HG03045 (cell line): ENCODE measurements at regions not wholly inside any gene's neighbourhood (a gene's known extent, or its start where the extent isn't known, plus 50 kb on each side); places are given as distances from the start of the nearest gene placed in this dataset.
"Not testable (repeated sequence)": the region's sequence is repeated elsewhere in the genome, so short reads cannot be mapped to it uniquely, and the experiment has no call there.

Experiments used
- ATAC-seq: cut with Tn5 transposase; IDR thresholded peaks from one replicate; pipeline ENCODE4 v1.9.1; 2021; ENCODE audit warnings: mild to moderate bottlenecking, moderate library complexity; ENCODE audit not compliant: unreplicated experiment

GRCh38 chr3:81198216-81198615 lies 563.2 kb downstream of the GBE1 start:
- no peak for ATAC-seq

- ATAC-seq = no peak
Measured at GRCh38 chr3:81197386-81197785, 564.1 kb downstream of the GBE1 start.

- no peak for ATAC-seq
Measured at GRCh38 chr3:81195478-81195877, 566.0 kb downstream of the GBE1 start.

GRCh38 chr3:81186412-81186811 lies 575.0 kb downstream of the GBE1 start:
- ATAC-seq = no peak

GRCh38 chr3:81182086-81182875 lies 579.2 kb downstream of the GBE1 start:
- ATAC-seq = not testable (repeated sequence)

GRCh38 chr3:81173514-81173913 lies 587.9 kb downstream of the GBE1 start:
- ATAC-seq = no peak

- ATAC-seq = no peak
Measured at GRCh38 chr3:81170298-81170697, 591.1 kb downstream of the GBE1 start.

- ATAC-seq = no peak
Measured at GRCh38 chr3:81164806-81165205, 596.6 kb downstream of the GBE1 start.

- no peak for ATAC-seq
Measured at GRCh38 chr3:81161851-81162250, 599.6 kb downstream of the GBE1 start.

- ATAC-seq = no peak
Measured at GRCh38 chr3:81161100-81161499, 600.3 kb downstream of the GBE1 start.

- ATAC-seq = no peak
Measured at GRCh38 chr3:81154611-81155143, 606.8 kb downstream of the GBE1 start.

GRCh38 chr3:81152156-81152555 lies 609.3 kb downstream of the GBE1 start:
- no peak for ATAC-seq

GRCh38 chr3:81132995-81133394 lies 628.5 kb downstream of the GBE1 start:
- ATAC-seq = no peak

- no peak for ATAC-seq
Measured at GRCh38 chr3:81105789-81106488, 655.5 kb downstream of the GBE1 start.

- ATAC-seq = no peak
Measured at GRCh38 chr3:81105206-81105605, 656.2 kb downstream of the GBE1 start.

GRCh38 chr3:81097889-81098288 lies 663.6 kb downstream of the GBE1 start:
- ATAC-seq = no peak

- ATAC-seq = no peak
Measured at GRCh38 chr3:81095956-81096355, 665.5 kb downstream of the GBE1 start.

- no peak for ATAC-seq
Measured at GRCh38 chr3:81094986-81095385, 666.5 kb downstream of the GBE1 start.

GRCh38 chr3:81087607-81088006 lies 673.8 kb downstream of the GBE1 start:
- ATAC-seq = no peak

- no peak for ATAC-seq
Measured at GRCh38 chr3:81086348-81086747, 675.1 kb downstream of the GBE1 start.

- no peak for ATAC-seq
Measured at GRCh38 chr3:81080608-81081007, 680.8 kb downstream of the GBE1 start.

GRCh38 chr3:81072591-81072990 lies 688.9 kb downstream of the GBE1 start:
- ATAC-seq = no peak
